CD4-positive, alpha-beta T cell (primary cell): ENCODE measurements at regions not wholly inside any gene's neighbourhood (a gene's known extent, or its start where the extent isn't known, plus 50 kb on each side); places are given as distances from the start of the nearest gene placed in this dataset.
A peak's percentile ranks its signal among the peaks of the same experiment; 100 is the strongest.

Experiments used
- ATAC-seq: fragments of 200-7000 bp; cut with Tn5 transposase; one replicate; pipeline ENCODE4 v1.10.0; 2022; ENCODE audit warnings: mild to moderate bottlenecking; ENCODE audit not compliant: poor library complexity
- CTCF ChIA-PET: fragments of 350-600 bp; sonication (Branson Sonifier 250); formaldehyde crosslinking; loops from one replicate; lab custom pipeline; 2021; ENCODE audit warnings: antibody characterized with exemption, inconsistent platforms; lab: Charles Lee
- POLR2A ChIA-PET: fragments of 350-600 bp; sonication (Branson Sonifier 250); formaldehyde crosslinking; loops from one replicate; lab custom pipeline; 2021; ENCODE audit warnings: antibody characterized with exemption, inconsistent platforms; lab: Charles Lee
- DNase-seq, 14 experiments: peaks; one replicate each; pipeline ENCODE4 v3.0.0-alpha.2; 2013 to 2020; ENCODE audit warnings: mixed read lengths in 2 of 14
- H3K27ac ChIP-seq, 2 donors: one replicate each; pipeline versions ENCODE4 v1.5.1 to v1.7.0; 2013; ENCODE audit warnings: low read length in 2 of 2, low read depth in 1 of 2, mild to moderate bottlenecking in 1 of 2
- H3K27me3 ChIP-seq, 2 experiments: 1 replicate in 1 of 2; 2 replicates in 1 of 2; pipeline versions ENCODE4 v1.6.1 to v1.7.0; 2013; ENCODE audit warnings: low read length in 2 of 2, control low read depth in 1 of 2, mild to moderate bottlenecking in 1 of 2, moderate library complexity in 1 of 2; ENCODE audit not compliant: insufficient read depth in 2 of 2, control insufficient read depth in 1 of 2
- H3K36me3 ChIP-seq: one replicate; pipeline ENCODE4 v1.6.1; 2013; ENCODE audit warnings: low read length, control low read depth; ENCODE audit not compliant: insufficient read depth
- H3K4me1 ChIP-seq: one replicate; pipeline ENCODE4 v1.6.1; 2013; ENCODE audit warnings: low read length, control low read depth; ENCODE audit not compliant: insufficient read depth
- H3K4me3 ChIP-seq: one replicate; pipeline ENCODE4 v1.5.1; 2013; ENCODE audit warnings: mild to moderate bottlenecking, low read length, moderate library complexity
- H3K9me3 ChIP-seq, 2 experiments: 1 replicate in 1 of 2; 2 replicates in 1 of 2; pipeline versions ENCODE4 v1.6.1 to v1.7.0; 2013; ENCODE audit warnings: low read length in 2 of 2, mild to moderate bottlenecking in 2 of 2, control low read depth in 1 of 2, moderate library complexity in 1 of 2; ENCODE audit not compliant: control insufficient read depth in 1 of 2, insufficient read depth in 1 of 2
- H3K27ac Mint-ChIP-seq: one replicate; pipeline ENCODE4 v1.8.0; 2020; ENCODE audit warnings: mixed read lengths
- H3K27me3 Mint-ChIP-seq: one replicate; pipeline ENCODE4 v1.8.0; 2021; ENCODE audit warnings: mixed read lengths
- H3K36me3 Mint-ChIP-seq: one replicate; pipeline ENCODE4 v1.8.0; 2021; ENCODE audit warnings: low read depth, mixed read lengths
- H3K4me1 Mint-ChIP-seq: one replicate; pipeline ENCODE4 v1.8.0; 2021; ENCODE audit warnings: low read depth, mixed read lengths
- H3K4me3 Mint-ChIP-seq: one replicate; pipeline ENCODE4 v1.8.0; 2020; ENCODE audit warnings: mild to moderate bottlenecking, mixed read lengths
- H3K9me3 Mint-ChIP-seq: one replicate; pipeline ENCODE4 v1.8.0; 2020; ENCODE audit warnings: mixed read lengths
- CTCF ChIP-seq: fragments of 200-600 bp; IDR thresholded peaks from one replicate; pipeline ENCODE4 v1.8.0; 2022; ENCODE audit warnings: antibody characterized with exemption, mild to moderate bottlenecking
- intact Hi-C, 2 experiments: fragments of 100-400 bp; cut with DNase I in 1 of 2; cut with micrococcal nuclease in 1 of 2; formaldehyde crosslinking; loops; one replicate each; pipeline versions ENCODE4 v1.15.1 to v1.9.0; 2023 to 2025; cut with DNase I, micrococcal nuclease

DNA sequence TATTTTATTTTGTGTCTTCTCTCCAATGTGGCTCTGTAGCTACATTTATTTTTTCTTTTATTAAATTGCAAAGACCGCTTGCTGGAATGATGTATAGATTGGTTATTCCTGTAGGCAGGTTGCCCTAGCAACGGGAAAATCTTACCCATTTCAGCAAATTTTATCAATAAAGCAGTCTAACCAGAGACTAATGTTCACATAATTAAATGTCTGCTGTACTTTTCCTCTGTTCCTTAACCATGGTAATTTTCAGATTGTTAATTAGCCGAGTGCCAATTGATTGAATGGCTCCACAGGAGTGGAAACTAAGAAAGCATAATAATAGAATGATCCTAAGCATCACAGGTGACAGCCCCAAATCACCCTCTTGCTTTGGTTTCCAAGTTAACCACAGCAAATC, 134.8 kb downstream of the BASP1 start:
- Mint-ChIP-seq H3K4me3 (no peak overlapping the region), H3K27ac (no peak overlapping the region), H3K9me3 (peaks cover 5% of the 10 kb centered on the region), H3K36me3 (no peaks in the 10 kb centered on the region), H3K27me3 (no peaks in the 10 kb centered on the region), H3K4me1 (no peaks in the 10 kb centered on the region)
- Histone ChIP-seq H3K27ac (no peak overlapping the region), H3K27me3 (no peaks in the 10 kb centered on the region), H3K36me3 (no peaks in the 10 kb centered on the region), H3K4me3 (no peak overlapping the region), H3K4me1 (no peaks in the 10 kb centered on the region), H3K9me3 (peaks cover 0 to 14% of the 10 kb centered on the region in 2 experiments)
- no peak for TF ChIP-seq CTCF
- intact Hi-C loops, result no loop called here
- CTCF ChIA-PET, result no interaction called here
- ATAC-seq (no peak), DNase-seq (no peak)
- POLR2A ChIA-PET, result no interaction called here

GRCh38 chr5:17354265-17354664, 136.8 kb downstream of the BASP1 start:
- no peaks in the 10 kb centered on the region for H3K4me1 ChIP-seq
- peaks cover 0 to 14% of the 10 kb centered on the region in 2 experiments for H3K9me3 ChIP-seq
- peaks cover 9% of the 10 kb centered on the region for H3K9me3 Mint-ChIP-seq
- POLR2A ChIA-PET, result no interaction called here
- H3K27ac Mint-ChIP-seq, result no peak overlapping the region
- TF ChIP-seq CTCF, result no peak
- ATAC-seq (no peak), DNase-seq (no peak)
- H3K4me3 ChIP-seq, result no peak overlapping the region
- no peak overlapping the region for H3K4me3 Mint-ChIP-seq
- no peak overlapping the region for H3K27ac ChIP-seq
- intact Hi-C loops, result no loop called here
- CTCF ChIA-PET, result no interaction called here
- H3K4me1 Mint-ChIP-seq, result no peaks in the 10 kb centered on the region
- no peaks in the 10 kb centered on the region for H3K36me3 Mint-ChIP-seq
- H3K36me3 ChIP-seq, result no peaks in the 10 kb centered on the region
- H3K27me3 Mint-ChIP-seq, result no peaks in the 10 kb centered on the region
- no peaks in the 10 kb centered on the region for H3K27me3 ChIP-seq

DNA sequence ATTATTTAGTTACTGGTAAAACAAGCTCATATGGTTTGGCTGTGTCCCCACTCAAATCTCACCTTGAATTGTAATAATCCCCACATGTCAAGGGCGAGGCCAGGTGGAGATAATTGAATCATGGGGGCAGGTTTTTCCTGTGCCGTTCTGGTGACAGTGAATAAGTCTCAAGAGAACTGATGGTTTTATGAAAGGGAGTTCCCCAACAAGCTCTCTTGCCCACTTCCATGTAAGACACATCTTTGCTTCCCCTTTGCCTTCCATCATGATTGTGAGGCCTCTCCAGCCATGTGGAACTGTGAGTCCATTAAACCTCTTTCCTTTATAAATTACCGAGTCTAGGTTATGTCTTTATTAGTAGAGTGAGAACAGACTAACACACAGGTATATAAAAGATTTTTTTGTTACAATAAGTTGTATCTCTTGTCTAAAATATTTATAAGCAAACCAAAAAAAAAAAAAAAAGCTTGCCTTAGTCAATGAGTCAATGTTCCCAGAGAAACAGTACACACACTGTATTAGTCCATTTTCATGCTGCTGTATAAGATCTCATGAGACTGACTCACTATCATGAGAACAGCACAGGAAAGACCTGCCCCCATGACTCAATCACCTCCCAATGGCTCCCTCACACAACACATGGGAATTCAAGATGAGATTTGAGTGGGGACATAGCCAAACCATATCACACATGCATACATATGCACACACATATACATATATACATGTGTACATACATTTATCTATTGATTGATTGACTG, 138.3 kb downstream of the BASP1 start:
- Mint-ChIP-seq H3K27me3 (no peaks in the 10 kb centered on the region), H3K36me3 (no peaks in the 10 kb centered on the region), H3K4me1 (no peaks in the 10 kb centered on the region), H3K4me3 (no peak overlapping the region), H3K9me3 (peaks cover 9% of the 10 kb centered on the region), H3K27ac (no peak overlapping the region)
- Histone ChIP-seq H3K36me3 (no peaks in the 10 kb centered on the region), H3K4me3 (no peak overlapping the region), H3K9me3 (peaks cover 0 to 19% of the 10 kb centered on the region in 2 experiments), H3K27me3 (no peaks in the 10 kb centered on the region), H3K4me1 (no peaks in the 10 kb centered on the region), H3K27ac (no peak overlapping the region)
- no peak for TF ChIP-seq CTCF
- CTCF ChIA-PET, result no interaction called here
- intact Hi-C loops, result no loop called here
- DNase-seq (peak in 2 of 14 experiments; percentile 37 to 57), ATAC-seq (no peak)
- POLR2A ChIA-PET, result no interaction called here
